GM12878 (cell line): ENCODE measurements at regions not wholly inside any gene's neighbourhood (a gene's known extent, or its start where the extent isn't known, plus 50 kb on each side); places are given as distances from the start of the nearest gene placed in this dataset.

Experiments used
- ATAC-seq: fragments of 200-7000 bp; cut with Tn5 transposase; 3 replicates; pipeline ENCODE4 v1.9.1; 2020; ENCODE audit warnings: mild to moderate bottlenecking, moderate library complexity
- BruUV-seq: library from RNA; stranded (reverse); fragments of 400-500 nt; replicated peaks from 2 replicates; lab custom pipeline; 2021; lab: Mats Ljungman, UMichigan
- CTCF ChIA-PET: fragments of 300-600 bp; sonication (Branson Sonifier 250); formaldehyde crosslinking; extraction: SDS; loops from one replicate; lab custom pipeline; 2021; ENCODE audit warnings: inconsistent platforms; lab: Yijun Ruan, JAX
- POLR2A ChIA-PET: fragments of 350-600 bp; formaldehyde crosslinking; extraction: SDS; loops from one replicate; lab custom pipeline; 2021; ENCODE audit warnings: inconsistent platforms; lab: Charles Lee
- RAD21 ChIA-PET: fragments of 300-600 bp; sonication (Branson Sonifier 250); formaldehyde crosslinking; loops from one replicate; lab custom pipeline; 2023; ENCODE audit warnings: antibody characterized with exemption; ENCODE audit not compliant: unreplicated experiment; lab: Charles Lee
- SMC1A ChIA-PET: fragments of 300-600 bp; sonication (Branson Sonifier 250); formaldehyde crosslinking; loops from one replicate; lab custom pipeline; 2023; ENCODE audit not compliant: unreplicated experiment, uncharacterized antibody; lab: Charles Lee
- DNase-seq: peaks from one replicate; pipeline ENCODE4 v3.0.0-alpha.2; 2011; ENCODE audit warnings: low read depth, low spot score
- FAIRE-seq: peaks from 3 replicates; lab custom pipeline; 2011; peaks lifted over from hg19 to GRCh38; lab: Jason Lieb, UNC
- H2AFZ ChIP-seq: 2 replicates; pipeline ENCODE4 v1.6.0; 2011; ENCODE audit warnings: low read depth, low read length, control low read depth; ENCODE audit not compliant: control insufficient read depth
- H3K27ac ChIP-seq: 2 replicates; pipeline ENCODE4 v1.5.1; 2011; ENCODE audit warnings: control low read depth; ENCODE audit not compliant: control insufficient read depth, insufficient read depth
- H3K27me3 ChIP-seq, 2 experiments: replicated peaks in 1 of 2; 2 replicates each; pipeline versions ENCODE4 v1.6.0 to v1.6.1; 2011; ENCODE audit warnings: low read length in 1 of 2; ENCODE audit not compliant: control insufficient read depth in 2 of 2, insufficient read depth in 2 of 2
- H3K36me3 ChIP-seq, 2 experiments: 2 replicates each; pipeline ENCODE4 v1.5.1; 2011; ENCODE audit warnings: low read length in 1 of 2; ENCODE audit not compliant: control insufficient read depth in 2 of 2, insufficient read depth in 2 of 2
- H3K4me1 ChIP-seq: 2 replicates; pipeline ENCODE4 v1.6.1; 2011; ENCODE audit warnings: mild to moderate bottlenecking, low read length, moderate library complexity, mixed read lengths; ENCODE audit not compliant: control insufficient read depth, insufficient read depth
- H3K4me2 ChIP-seq: 2 replicates; pipeline ENCODE4 v1.6.0; 2011; ENCODE audit warnings: control low read depth; ENCODE audit not compliant: control insufficient read depth, insufficient read depth
- H3K4me3 ChIP-seq: fragments of 200-600 bp; sonication (generic); 2 replicates; pipeline ENCODE4 v1.5.1; 2016
- H3K79me2 ChIP-seq: 2 replicates; pipeline ENCODE4 v1.6.0; 2011; ENCODE audit warnings: low read length; ENCODE audit not compliant: control insufficient read depth, insufficient read depth
- H3K9ac ChIP-seq: 2 replicates; pipeline ENCODE4 v1.8.0; 2011; ENCODE audit warnings: low read length, control low read depth, mixed read lengths; ENCODE audit not compliant: control insufficient read depth, insufficient read depth
- H3K9me3 ChIP-seq: replicated peaks from 3 replicates; pipeline ENCODE4 v1.5.1; 2011; ENCODE audit warnings: mild to moderate bottlenecking, low read length; ENCODE audit not compliant: control insufficient read depth, insufficient read depth
- H4K20me1 ChIP-seq: 2 replicates; pipeline ENCODE4 v1.6.0; 2011; ENCODE audit not compliant: control insufficient read depth, insufficient read depth
- CBX3 ChIP-seq: fragments of 200-600 bp; sonication (generic); IDR thresholded peaks from 2 replicates; pipeline ENCODE4 v1.6.1; 2016; ENCODE audit warnings: low read depth, borderline replicate concordance
- E4F1 ChIP-seq: fragments of 450-650 bp; IDR thresholded peaks from 2 replicates; pipeline ENCODE4 v1.6.1; 2018; ENCODE audit warnings: borderline replicate concordance, mild to moderate bottlenecking; ENCODE audit not compliant: partially characterized antibody
- FOXM1 ChIP-seq: IDR thresholded peaks from 2 replicates; pipeline ENCODE4 v1.6.1; 2012; ENCODE audit warnings: low read depth, mild to moderate bottlenecking, inconsistent platforms, low read length, moderate library complexity
- RUNX3 ChIP-seq: IDR thresholded peaks from 2 replicates; pipeline ENCODE4 v1.6.1; 2012; ENCODE audit warnings: low read length, inconsistent platforms
- ZNF592 ChIP-seq: fragments of 450-650 bp; IDR thresholded peaks from 2 replicates; pipeline ENCODE4 v1.6.1; 2017; ENCODE audit warnings: mild to moderate bottlenecking, moderate library complexity
- WGBS: methylation state at CpG from one replicate; pipeline ENCODE4 v1.1.6; 2016; ENCODE audit warnings: low lambda C conversion rate; ENCODE audit not compliant: insufficient replicate concordance, insufficient coverage; ENCODE audit errors: missing lambda C conversion rate; 5-methylcytosine and 5-hydroxymethylcytosine counted together
- in situ Hi-C: fragments of 300-500 bp; cut with MboI; formaldehyde crosslinking; loops from 9 replicates; pipeline ENCODE4 v1.14.3; 2018; ENCODE audit warnings: mixed read lengths
- intact Hi-C: fragments of 100-400 bp; cut with micrococcal nuclease; formaldehyde crosslinking; loops from one replicate; pipeline ENCODE4 v1.14.2; 2022; ENCODE audit not compliant: unreplicated experiment
- TF ChIP-seq, protein P1 (sequence below), 3 experiments: IDR thresholded peaks in 2 of 3; conservative IDR thresholded peaks in 1 of 3; 2 replicates each; pipeline ENCODE4 v1.5.1; 2011; ENCODE audit warnings: low read depth in 3 of 3, low read length in 3 of 3, mild to moderate bottlenecking in 3 of 3, control low read depth in 2 of 3, moderate library complexity in 2 of 3, inconsistent platforms in 1 of 3, mixed read lengths in 1 of 3; ENCODE audit not compliant: control insufficient read depth in 2 of 3, insufficient read depth in 1 of 3; ENCODE audit errors: extremely low read depth in 1 of 3

GRCh38 chr9:120306561-120306960 is 273.4 kb downstream of the CDK5RAP2 start:
- in situ Hi-C loops: no loop called here

More at GRCh38 chr9:120306561-120306960, 273.4 kb downstream of the CDK5RAP2 start:
- Histone ChIP-seq H3K4me2 (no peak overlapping the region), H3K36me3 (no peaks in the 10 kb centered on the region), H3K79me2 (no peaks in the 10 kb centered on the region), H3K4me1 (no peaks in the 10 kb centered on the region), H4K20me1 (no peaks in the 10 kb centered on the region), H3K27ac (no peak overlapping the region), H2AFZ (no peak overlapping the region), H3K9ac (no peak overlapping the region), H3K4me3 (no peak overlapping the region), H3K9me3 (no peaks in the 10 kb centered on the region), H3K27me3 (no peaks in the 10 kb centered on the region; a peak in 1 of 4 replicates)
- no TSS peak for BruUV-seq
- ChIA-PET RAD21 (no interaction called here), SMC1A (no interaction called here), POLR2A (no interaction called here), CTCF (no interaction called here)
- intact Hi-C loops: no loop called here
- ATAC-seq: no peak
- TF ChIP-seq FOXM1 (no peak), ZNF592 (no peak), CBX3 (no peak), RUNX3 (no peak), E4F1 (no peak)
- TF ChIP-seq, protein P1, sequence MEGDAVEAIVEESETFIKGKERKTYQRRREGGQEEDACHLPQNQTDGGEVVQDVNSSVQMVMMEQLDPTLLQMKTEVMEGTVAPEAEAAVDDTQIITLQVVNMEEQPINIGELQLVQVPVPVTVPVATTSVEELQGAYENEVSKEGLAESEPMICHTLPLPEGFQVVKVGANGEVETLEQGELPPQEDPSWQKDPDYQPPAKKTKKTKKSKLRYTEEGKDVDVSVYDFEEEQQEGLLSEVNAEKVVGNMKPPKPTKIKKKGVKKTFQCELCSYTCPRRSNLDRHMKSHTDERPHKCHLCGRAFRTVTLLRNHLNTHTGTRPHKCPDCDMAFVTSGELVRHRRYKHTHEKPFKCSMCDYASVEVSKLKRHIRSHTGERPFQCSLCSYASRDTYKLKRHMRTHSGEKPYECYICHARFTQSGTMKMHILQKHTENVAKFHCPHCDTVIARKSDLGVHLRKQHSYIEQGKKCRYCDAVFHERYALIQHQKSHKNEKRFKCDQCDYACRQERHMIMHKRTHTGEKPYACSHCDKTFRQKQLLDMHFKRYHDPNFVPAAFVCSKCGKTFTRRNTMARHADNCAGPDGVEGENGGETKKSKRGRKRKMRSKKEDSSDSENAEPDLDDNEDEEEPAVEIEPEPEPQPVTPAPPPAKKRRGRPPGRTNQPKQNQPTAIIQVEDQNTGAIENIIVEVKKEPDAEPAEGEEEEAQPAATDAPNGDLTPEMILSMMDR (IDR thresholded peaks at IDR 0.05 in 2 of 3, conservative IDR thresholded peaks at IDR 0.05 in 1 of 3; ENCODE audit: control insufficient read depth in 2 of 3, extremely low read depth in 1 of 3, insufficient read depth in 1 of 3, low read depth in 3 of 3, low read length in 3 of 3): no peak
- 2% methylated on average over 3 of the region's 3 CpGs for WGBS
- no peak for DNase-seq
- FAIRE-seq: no peak
